ENCODE measurements at regions not wholly inside any gene's neighbourhood (a gene's known extent, or its start where the extent isn't known, plus 50 kb on each side); places are given as distances from the start of the nearest gene placed in this dataset.

GRCh38 chr2:101617188-101617587 lies 80.3 kb upstream of the MAP4K4 start:
- TF ChIP-seq CTCF (IDR thresholded peaks at IDR 0.05), result no peak
- TF ChIP-seq POLR2A (IDR thresholded peaks at IDR 0.05), result no peak

All from ovary (tissue), 3 donors.